BLaER1 treated with 17β-estradiol and CSF1 and Interleukin-3, amounts not matched to agents 10 nM and 100 nM (cell line): ENCODE measurements at regions not wholly inside any gene's neighbourhood (a gene's known extent, or its start where the extent isn't known, plus 50 kb on each side); places are given as distances from the start of the nearest gene placed in this dataset.

Source experiments
- H3K27ac ChIP-seq, 11 experiments: shearing (Covaris generic); formaldehyde crosslinking; 2 replicates each; pipeline ENCODE4 v1.8.1; 2022
- H3K27me3 ChIP-seq, 11 experiments: shearing (Covaris generic); formaldehyde crosslinking; 2 replicates each; pipeline ENCODE4 v1.8.1; 2022
- H3K36me3 ChIP-seq, 11 experiments: shearing (Covaris generic); formaldehyde crosslinking; 2 replicates each; pipeline ENCODE4 v1.8.1; 2022
- H3K4me1 ChIP-seq, 10 experiments: shearing (Covaris generic); formaldehyde crosslinking; 2 replicates each; pipeline ENCODE4 v1.8.1; 2022
- H3K4me2 ChIP-seq, 11 experiments: shearing (Covaris generic); formaldehyde crosslinking; 2 replicates each; pipeline ENCODE4 v1.8.1; 2022
- H3K4me3 ChIP-seq, 10 experiments: shearing (Covaris generic); formaldehyde crosslinking; 2 replicates each; pipeline ENCODE4 v1.8.1; 2022
- H3K9ac ChIP-seq, 11 experiments: shearing (Covaris generic); formaldehyde crosslinking; 2 replicates each; pipeline ENCODE4 v1.8.1; 2022
- H3K9me3 ChIP-seq, 11 experiments: shearing (Covaris generic); formaldehyde crosslinking; replicated peaks in 1 of 11; 2 replicates each; pipeline ENCODE4 v1.8.1; 2022
- H4K20me1 ChIP-seq, 11 experiments: shearing (Covaris generic); formaldehyde crosslinking; 2 replicates each; pipeline ENCODE4 v1.8.1; 2022
- Cebpa-rat ChIP-seq, 11 experiments: shearing (Covaris generic); IDR thresholded peaks; 2 replicates each; pipeline ENCODE4 v1.8.1; 2022

DNA sequence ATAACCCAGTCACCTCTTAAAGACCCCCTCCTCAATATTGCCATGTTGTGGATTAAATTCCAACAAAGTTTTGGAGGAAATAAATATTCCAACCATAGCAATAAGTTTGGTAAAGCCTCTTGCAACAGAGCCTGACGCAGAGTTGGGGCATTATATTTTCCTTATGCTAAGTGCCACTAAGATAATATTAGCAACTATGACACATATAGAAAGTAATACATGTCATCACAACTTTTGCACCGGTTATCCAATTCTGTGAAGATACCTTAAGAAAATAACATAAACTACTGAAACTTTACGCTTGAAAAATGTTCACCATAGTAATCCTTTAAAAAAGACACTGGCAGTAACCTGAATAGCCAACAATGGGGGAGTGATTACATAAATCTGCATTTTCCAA is 52.2 kb upstream of the TRERF1 start:
- no peaks in the 10 kb centered on the region for H3K27me3 ChIP-seq
- H3K4me1 ChIP-seq: peaks cover 19 to 43% (median 27%) of the 10 kb centered on the region in 10 experiments
- no peak for TF ChIP-seq Cebpa-rat (IDR thresholded peaks at IDR 0.05)
- no peak overlapping the region for H3K9ac ChIP-seq
- H3K9me3 ChIP-seq: peaks cover 6 to 26% (median 15%) of the 10 kb centered on the region in 11 experiments; a peak in 20 of 22 replicates
- no peak overlapping the region for H3K27ac ChIP-seq
- H3K36me3 ChIP-seq: no peaks in the 10 kb centered on the region
- no peak overlapping the region for H3K4me2 ChIP-seq
- H4K20me1 ChIP-seq: no peaks in the 10 kb centered on the region
- H3K4me3 ChIP-seq: no peak overlapping the region

DNA sequence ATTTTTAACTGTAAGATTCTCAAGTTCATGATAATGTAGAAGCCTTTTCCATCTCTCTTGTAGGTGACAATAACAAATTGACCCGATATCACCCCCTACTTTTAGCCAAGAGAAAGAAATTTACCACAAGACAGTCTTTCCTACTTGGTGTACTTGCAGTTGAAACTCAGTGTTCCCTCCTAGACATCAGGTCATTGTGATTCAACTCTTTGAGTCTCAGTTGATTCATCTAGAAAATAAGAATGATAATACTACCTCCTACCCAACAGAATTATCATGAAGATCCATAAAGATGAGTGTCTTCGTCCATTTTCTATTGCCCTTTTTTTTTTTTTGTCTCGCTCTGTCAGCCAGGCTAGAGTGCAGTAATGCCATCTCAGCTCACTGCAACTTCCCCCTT is 51.3 kb upstream of the TRERF1 start:
- no peaks in the 10 kb centered on the region for H3K36me3 ChIP-seq
- H3K4me1 ChIP-seq: peaks cover 17 to 34% (median 21%) of the 10 kb centered on the region in 10 experiments
- no peaks in the 10 kb centered on the region for H4K20me1 ChIP-seq
- no peak overlapping the region for H3K4me3 ChIP-seq
- no peak overlapping the region for H3K4me2 ChIP-seq
- no peak overlapping the region for H3K27ac ChIP-seq
- no peak for TF ChIP-seq Cebpa-rat (IDR thresholded peaks at IDR 0.05)
- H3K27me3 ChIP-seq: no peaks in the 10 kb centered on the region
- no peak overlapping the region for H3K9ac ChIP-seq
- H3K9me3 ChIP-seq: peaks cover 6 to 31% (median 19%) of the 10 kb centered on the region in 11 experiments; a peak in 20 of 22 replicates

DNA sequence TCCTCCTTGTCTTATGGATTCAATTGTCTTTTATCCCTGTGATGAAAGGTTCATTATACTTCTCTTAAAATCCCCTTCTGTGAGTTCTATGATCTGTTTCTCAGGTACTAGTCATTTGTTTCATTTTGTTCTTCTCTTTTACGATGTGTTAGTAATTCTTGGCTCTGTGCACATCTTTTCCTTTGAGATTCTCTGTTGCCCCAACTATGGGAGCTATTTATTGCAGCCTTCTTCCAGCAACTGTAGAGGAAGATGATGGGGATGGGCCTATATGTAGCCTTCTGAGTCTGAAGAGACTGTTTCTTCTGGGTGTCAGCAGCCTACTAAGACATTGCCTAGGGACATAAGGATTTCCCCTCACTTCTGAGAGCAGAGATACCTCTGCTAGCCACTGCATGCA is 50.4 kb upstream of the TRERF1 start:
- Histone ChIP-seq H3K27ac (no peak overlapping the region), H3K4me2 (no peak overlapping the region), H3K27me3 (no peaks in the 10 kb centered on the region), H3K9ac (no peak overlapping the region), H3K4me1 (peaks cover 9 to 25% (median 12%) of the 10 kb centered on the region in 10 experiments), H4K20me1 (no peaks in the 10 kb centered on the region), H3K4me3 (no peak overlapping the region), H3K36me3 (no peaks in the 10 kb centered on the region), H3K9me3 (peaks cover 9 to 31% (median 19%) of the 10 kb centered on the region in 11 experiments; a peak in 20 of 22 replicates)
- TF ChIP-seq Cebpa-rat (IDR thresholded peaks at IDR 0.05): no peak
